GM18519 (cell line): ENCODE measurements at regions not wholly inside any gene's neighbourhood (a gene's known extent, or its start where the extent isn't known, plus 50 kb on each side); places are given as distances from the start of the nearest gene placed in this dataset.
"Not testable (repeated sequence)": the region's sequence is repeated elsewhere in the genome, so short reads cannot be mapped to it uniquely, and the experiment has no call there.

Source experiments
- ATAC-seq: cut with Tn5 transposase; IDR thresholded peaks from one replicate; pipeline ENCODE4 v1.9.1; 2021; ENCODE audit warnings: mild to moderate bottlenecking, moderate library complexity; ENCODE audit not compliant: unreplicated experiment, low FRiP score

DNA sequence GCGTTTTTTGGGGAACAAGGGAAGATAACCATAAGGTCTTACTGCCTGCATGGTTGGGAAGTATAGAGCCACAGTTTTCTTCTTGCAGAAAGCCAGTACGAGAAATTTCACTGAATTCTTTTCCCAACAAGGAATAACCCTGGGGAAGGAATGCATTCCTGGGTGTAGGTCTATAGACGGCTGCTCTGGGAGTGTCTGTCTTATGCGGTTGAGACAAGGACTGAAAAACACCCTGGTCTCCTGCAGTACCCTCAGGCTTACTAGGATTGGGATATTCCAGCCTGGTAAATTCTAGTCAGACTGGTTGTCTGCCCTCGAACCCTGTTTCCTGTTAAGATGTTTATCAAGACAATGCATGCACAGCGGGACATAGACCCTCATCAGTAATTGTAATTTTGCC lies 984.3 kb upstream of the NUDT12 start:
- not testable (repeated sequence) for ATAC-seq

- ATAC-seq = no peak
Measured at GRCh38 chr5:104541141-104541785, 978.7 kb upstream of the NUDT12 start.

DNA sequence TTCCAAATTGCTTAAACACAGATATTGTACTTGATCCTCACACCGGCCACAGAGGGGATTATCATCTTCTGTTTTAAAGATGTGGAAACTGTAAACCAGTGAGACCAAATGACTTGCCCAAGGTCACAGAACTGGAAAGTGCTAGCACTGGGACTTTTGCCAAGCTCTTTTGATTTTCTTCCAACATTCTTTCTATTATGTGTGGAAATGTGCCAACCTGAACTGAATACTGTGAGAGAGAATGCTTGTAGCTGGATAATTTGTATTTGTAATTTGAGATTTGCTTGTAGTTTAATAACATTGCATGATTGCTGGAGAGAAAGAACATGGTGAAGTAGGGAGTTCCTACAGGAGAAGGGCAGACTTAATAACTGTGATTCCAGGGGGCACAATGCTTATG lies 977.9 kb upstream of the NUDT12 start:
- ATAC-seq = no peak

- no peak for ATAC-seq
Measured at GRCh38 chr5:104539618-104540350, 977.2 kb upstream of the NUDT12 start.

DNA sequence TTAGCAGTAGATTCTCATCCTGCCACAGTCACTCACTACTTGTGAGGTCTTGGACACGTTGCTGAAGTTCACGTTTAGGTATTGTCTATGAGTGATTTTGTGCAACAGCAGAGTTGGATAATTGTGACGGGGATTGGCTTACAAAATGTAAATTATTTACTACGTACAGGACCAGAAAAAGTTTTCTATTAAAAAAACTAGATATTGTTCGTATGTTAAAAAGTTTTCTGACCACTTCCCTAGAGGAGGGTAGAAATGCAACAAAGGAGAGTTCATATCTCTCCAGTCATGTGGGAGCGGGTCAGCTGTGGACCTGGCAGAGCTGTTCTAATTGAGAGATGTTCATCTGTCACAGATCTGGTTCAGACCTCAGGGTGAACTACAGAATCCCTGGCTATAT lies 976.1 kb upstream of the NUDT12 start:
- no peak for ATAC-seq

DNA sequence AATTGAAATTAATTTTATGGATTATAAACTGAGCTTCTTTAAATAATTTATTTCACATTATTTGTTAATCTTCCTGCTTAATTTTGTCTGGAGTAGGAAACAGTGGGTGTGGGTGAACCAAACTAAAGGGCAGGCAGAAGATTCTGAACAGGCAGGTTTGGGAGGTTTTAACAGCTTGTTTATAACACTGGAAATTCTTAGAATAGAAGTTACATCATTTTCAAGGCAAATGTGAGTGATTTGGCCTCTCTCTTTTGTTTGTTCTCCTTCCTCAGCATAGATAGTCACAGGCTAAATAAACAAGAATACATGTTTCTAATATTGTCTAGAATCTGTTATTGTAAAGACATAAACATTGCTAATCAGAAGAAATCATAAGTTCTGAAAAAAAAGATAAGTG lies 970.9 kb upstream of the NUDT12 start:
- ATAC-seq = no peak

DNA sequence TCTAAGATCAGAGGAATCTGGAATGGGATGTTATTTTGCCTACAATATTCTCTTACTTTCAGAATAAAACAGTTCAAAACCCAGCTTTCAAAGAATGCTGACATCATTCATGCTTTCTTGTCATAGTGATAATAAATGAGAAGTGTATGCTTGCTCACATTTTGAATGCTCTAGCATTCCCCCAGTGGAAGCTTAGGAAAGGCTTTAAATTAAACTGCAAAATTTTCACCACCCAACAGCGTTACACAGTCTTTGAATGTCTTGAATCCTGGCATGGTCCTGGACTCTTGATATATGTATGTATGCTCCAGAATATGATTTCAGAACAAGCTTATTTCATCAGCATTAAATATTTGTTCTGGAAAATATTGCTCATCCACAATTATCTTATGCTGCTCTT lies 964.3 kb upstream of the NUDT12 start:
- ATAC-seq = no peak

DNA sequence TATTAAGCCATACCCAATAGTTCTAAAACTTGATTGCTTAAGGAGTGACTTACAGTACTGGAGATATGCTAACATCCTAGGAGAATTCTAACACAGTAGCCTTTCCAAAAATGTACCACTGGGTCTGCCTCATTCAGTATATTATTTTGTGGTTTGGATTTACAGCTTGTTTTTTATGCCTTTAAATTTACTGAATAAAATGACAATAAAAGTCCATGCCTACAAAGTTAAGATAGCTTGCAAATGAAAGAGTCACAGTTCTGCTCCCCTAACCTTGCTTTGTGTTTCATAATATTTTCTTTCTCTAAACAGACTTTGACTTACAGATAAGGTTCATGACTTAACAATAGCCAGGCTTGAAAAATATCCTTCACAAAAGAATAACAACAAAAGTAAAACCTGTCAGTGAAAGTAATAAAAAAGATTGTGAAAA lies 951.1 kb upstream of the NUDT12 start:
- no peak for ATAC-seq

DNA sequence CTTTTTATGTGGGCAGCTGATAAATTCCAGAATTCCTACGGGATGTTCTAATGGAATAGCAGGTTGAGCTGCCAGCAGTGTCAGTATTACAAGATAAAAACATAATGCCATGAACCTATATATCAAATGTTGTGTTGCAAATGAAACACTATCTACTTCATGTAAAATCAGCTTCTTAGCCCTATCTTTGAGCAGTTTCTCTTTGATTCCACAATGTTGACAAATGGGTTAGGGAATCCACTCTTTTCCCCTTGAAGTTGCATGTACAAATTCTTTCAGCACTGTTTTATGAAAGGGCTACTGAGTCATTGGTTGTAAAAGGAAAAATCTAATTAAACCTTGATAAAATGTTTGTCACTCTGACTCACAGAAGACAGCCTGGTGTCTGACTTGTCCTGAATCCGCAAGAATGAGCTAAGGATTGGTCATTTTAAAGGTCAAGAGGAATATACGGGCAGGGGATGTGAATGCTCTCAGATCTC lies 950.6 kb upstream of the NUDT12 start:
- ATAC-seq = no peak

DNA sequence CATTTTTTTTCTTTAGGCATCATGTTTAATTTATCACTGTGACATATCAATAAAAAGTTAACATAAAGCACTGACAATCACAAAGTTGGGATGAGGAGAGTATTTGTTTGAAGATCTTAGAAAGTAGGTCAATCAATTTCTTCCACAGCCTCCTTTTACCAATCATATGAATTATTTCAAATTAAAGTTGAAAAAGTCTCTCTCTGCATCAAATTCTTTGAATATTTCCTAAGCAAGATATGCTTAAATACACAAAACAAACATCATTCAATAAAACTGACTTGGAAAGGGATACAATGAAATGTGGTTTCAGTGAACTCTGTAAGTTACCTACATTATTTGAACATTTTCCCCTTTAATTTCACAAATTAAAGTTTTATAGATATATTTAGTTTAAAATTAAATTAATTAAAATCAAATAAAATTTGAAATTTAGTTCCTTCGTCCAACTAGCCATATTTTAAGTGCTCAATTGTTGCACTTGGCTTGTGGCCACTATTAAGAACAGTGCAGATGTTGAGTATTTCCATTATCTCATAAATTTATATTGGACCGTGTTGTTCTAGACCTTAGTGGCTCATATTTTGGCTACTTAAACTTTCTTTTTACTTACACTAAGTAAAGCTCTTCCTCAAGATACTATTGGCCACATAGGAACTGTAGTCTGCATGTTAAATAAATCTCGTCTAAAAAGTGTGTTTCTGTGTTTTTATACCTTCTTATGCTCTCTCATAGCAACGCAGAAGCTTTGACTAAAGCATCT lies 949.7 kb upstream of the NUDT12 start:
- no peak for ATAC-seq

- ATAC-seq = no peak
Measured at GRCh38 chr5:104498281-104498680, 935.7 kb upstream of the NUDT12 start.

GRCh38 chr5:104494083-104494482 lies 931.5 kb upstream of the NUDT12 start:
- no peak for ATAC-seq

GRCh38 chr5:104472811-104473210 lies 910.2 kb upstream of the NUDT12 start:
- ATAC-seq = no peak

DNA sequence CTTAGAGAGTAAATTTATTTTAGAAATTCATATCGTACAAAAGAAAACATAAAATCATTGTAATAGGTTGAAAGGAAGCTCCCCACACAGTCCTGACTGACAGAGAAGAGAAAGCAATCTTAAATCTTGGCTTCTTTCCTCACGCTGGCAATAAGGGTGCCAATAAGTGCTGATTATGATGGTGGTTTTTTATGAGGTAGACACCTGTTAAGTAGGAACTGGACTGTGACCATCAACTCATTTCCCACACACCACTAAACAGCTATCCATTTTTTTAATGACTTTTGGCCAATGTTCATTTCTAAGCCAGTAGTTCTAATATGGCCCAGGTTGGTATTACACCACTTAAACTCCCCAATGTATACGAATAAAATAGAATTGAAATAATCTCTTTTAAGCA lies 893.5 kb upstream of the NUDT12 start:
- no peak for ATAC-seq

DNA sequence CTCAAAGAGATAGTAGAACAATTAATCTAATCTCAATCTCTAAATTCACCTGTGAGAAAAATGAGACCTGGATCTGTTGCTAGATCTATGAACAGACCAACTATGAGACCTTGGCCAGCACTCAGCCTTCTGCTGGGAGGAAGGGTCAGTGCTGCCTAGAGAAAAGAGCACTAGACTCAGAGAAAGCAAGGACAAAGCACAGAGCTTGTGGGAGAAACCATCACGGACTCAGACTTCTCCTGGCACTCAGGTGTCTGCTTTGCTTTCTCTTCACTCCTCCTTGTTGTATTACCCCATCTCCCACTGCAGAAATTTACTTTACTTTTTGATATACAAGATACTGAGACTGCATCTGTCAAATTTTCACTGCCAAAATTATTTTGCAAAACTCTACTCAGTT lies 890.0 kb upstream of the NUDT12 start:
- no peak for ATAC-seq

- not testable (repeated sequence) for ATAC-seq
Measured at GRCh38 chr5:104451911-104452310, 889.3 kb upstream of the NUDT12 start.

- ATAC-seq = no peak
Measured at GRCh38 chr5:104444656-104445055, 882.1 kb upstream of the NUDT12 start.

DNA sequence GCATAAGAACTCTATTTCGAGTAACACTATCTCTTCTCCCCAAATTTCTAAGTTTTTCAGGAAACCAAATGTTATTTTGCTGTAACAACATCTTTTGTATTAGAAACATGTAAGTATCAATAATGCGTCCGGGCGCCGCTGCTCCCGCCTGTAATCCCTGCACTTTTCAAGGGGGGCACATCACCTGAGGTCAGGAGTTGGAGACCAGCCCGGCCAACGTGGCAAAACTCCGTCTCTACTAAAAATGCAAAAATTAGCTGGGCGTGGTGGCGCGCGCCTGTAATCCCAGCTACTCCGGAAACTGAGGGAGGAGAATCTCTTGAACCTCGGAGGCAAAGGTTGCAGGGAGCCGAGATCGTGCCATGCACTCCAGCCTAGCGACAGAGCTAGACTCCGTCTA lies 881.1 kb upstream of the NUDT12 start:
- no peak for ATAC-seq

DNA sequence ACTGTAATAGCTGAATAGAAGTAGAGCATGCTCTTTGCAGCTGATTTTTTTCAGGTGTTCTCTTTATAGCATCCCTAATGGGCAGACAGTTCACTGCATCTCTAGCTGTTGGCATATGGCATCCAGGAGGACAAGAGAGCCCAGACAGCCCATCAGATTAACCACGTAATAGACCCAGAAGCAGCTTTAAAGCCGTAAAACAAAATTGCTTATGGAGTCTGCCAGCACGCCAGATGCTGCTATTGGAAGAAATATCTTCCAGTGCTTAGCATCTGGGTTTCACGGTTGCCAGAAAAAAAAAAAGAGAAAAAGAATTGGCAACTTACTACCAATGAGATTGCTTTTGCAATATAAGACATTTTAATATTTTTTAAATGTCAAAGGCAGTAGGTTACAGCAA lies 869.4 kb upstream of the NUDT12 start:
- no peak for ATAC-seq

DNA sequence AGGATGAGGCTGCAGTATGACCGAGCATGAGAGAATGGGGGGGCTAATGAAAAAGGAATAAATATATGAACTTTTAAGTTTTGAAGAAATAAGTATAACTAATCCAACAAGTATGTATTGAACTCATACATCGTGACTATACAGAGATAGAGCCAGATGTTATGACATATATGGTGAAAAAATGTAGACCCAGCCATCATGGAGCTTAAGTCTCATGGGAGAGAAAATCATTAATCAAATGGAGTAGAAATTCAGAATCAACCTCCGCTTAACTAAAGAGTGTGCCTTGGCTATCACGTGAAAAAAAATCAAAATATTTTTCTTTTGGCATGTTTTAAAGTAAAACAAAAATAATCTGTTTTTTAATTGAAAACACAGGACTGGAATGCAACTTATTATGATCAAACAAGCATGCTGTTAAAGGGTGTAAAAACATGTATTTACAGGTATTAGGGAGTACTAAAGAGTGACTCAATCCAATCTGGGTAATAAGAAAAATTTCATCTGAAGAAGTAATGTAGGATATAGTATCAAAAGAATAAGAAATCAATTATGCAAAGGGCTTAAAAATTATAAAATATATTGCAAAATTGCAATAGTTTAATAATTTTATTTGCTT lies 868.5 kb upstream of the NUDT12 start:
- no peak for ATAC-seq

GRCh38 chr5:104429911-104430310 lies 867.3 kb upstream of the NUDT12 start:
- no peak for ATAC-seq
